ENCODE measurements at regions not wholly inside any gene's neighbourhood (a gene's known extent, or its start where the extent isn't known, plus 50 kb on each side); places are given as distances from the start of the nearest gene placed in this dataset.

DNA sequence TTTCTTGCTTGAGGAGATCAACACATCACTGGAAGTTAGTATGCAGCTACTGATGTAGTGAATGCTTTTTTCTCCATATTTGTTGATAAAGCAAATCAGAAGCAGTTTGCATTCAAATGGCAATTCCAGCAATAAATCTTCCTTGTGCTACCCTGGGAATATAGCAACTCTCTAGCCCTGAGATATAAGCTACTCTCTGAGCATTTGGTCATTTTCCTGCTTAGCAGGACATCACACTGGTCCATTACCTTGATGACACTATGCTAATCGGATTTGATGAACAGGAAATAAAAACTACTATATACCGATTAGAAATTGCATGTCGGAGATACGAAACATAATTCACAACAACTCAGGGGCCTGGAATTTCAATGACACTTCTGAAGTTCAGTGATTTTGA is 152.7 kb downstream of the CBLN2 start:
- H3K4me3 ChIP-seq (replicated peaks; ENCODE audit: low read depth, low read length), result no peak overlapping the region
- no peaks in the 10 kb centered on the region for H3K36me3 ChIP-seq (ENCODE audit: control insufficient read depth, insufficient read depth, low read length)
- no peak for TF ChIP-seq CTCF (IDR thresholded peaks at IDR 0.05; ENCODE audit: insufficient read depth, low read length, poor library complexity, severe bottlenecking)
- no peak for DNase-seq (ENCODE audit: extremely low read depth, insufficient read length)
- H3K27me3 ChIP-seq (replicated peaks; ENCODE audit: control insufficient read depth, insufficient read depth, low read length), result no peaks in the 10 kb centered on the region

GRCh38 chr18:72378016-72378415 is 166.1 kb downstream of the CBLN2 start:
- no peak for TF ChIP-seq CTCF (IDR thresholded peaks at IDR 0.05; ENCODE audit: insufficient read depth, low read length, poor library complexity, severe bottlenecking)
- no peaks in the 10 kb centered on the region for H3K36me3 ChIP-seq (ENCODE audit: control insufficient read depth, insufficient read depth, low read length)
- no peaks in the 10 kb centered on the region for H3K27me3 ChIP-seq (replicated peaks; ENCODE audit: control insufficient read depth, insufficient read depth, low read length)
- no peak for DNase-seq (ENCODE audit: extremely low read depth, insufficient read length)
- H3K4me3 ChIP-seq (replicated peaks; ENCODE audit: low read depth, low read length), result no peak overlapping the region

DNA sequence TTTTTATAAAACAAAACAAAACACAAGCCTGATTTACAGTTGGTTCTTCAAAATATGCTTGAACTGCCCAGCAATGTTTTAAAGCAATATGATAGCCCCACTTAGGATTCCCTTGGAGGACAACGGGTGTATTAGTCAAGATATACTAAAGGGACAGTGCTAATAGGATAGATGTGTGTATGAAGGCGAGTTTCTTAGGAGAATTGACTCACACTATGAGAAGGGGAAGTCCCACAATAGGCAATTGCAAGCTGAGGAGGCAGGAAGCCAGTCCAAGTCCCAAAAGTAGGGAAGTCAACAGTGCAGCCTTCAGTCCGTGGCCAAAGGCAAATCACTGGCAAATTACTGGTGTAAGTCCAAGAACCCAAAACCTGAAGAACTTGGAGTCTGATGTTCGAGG is 167.9 kb downstream of the CBLN2 start:
- Histone ChIP-seq H3K27me3 (replicated peaks; ENCODE audit: control insufficient read depth, insufficient read depth, low read length) (no peaks in the 10 kb centered on the region), H3K36me3 (ENCODE audit: control insufficient read depth, insufficient read depth, low read length) (no peaks in the 10 kb centered on the region), H3K4me3 (replicated peaks; ENCODE audit: low read depth, low read length) (no peak overlapping the region)
- no peak for DNase-seq (ENCODE audit: extremely low read depth, insufficient read length)
- no peak for TF ChIP-seq CTCF (IDR thresholded peaks at IDR 0.05; ENCODE audit: insufficient read depth, low read length, poor library complexity, severe bottlenecking)

GRCh38 chr18:72375618-72376017 is 168.5 kb downstream of the CBLN2 start:
- no peaks in the 10 kb centered on the region for H3K36me3 ChIP-seq (ENCODE audit: control insufficient read depth, insufficient read depth, low read length)
- no peaks in the 10 kb centered on the region for H3K27me3 ChIP-seq (replicated peaks; ENCODE audit: control insufficient read depth, insufficient read depth, low read length)
- H3K4me3 ChIP-seq (replicated peaks; ENCODE audit: low read depth, low read length), result no peak overlapping the region
- DNase-seq (ENCODE audit: extremely low read depth, insufficient read length), result no peak
- no peak for TF ChIP-seq CTCF (IDR thresholded peaks at IDR 0.05; ENCODE audit: insufficient read depth, low read length, poor library complexity, severe bottlenecking)

GRCh38 chr18:72372076-72372475 is 172.1 kb downstream of the CBLN2 start:
- Histone ChIP-seq H3K27me3 (replicated peaks; ENCODE audit: control insufficient read depth, insufficient read depth, low read length) (no peaks in the 10 kb centered on the region), H3K36me3 (ENCODE audit: control insufficient read depth, insufficient read depth, low read length) (no peaks in the 10 kb centered on the region), H3K4me3 (replicated peaks; ENCODE audit: low read depth, low read length) (no peak overlapping the region)
- no peak for DNase-seq (ENCODE audit: extremely low read depth, insufficient read length)
- TF ChIP-seq CTCF (IDR thresholded peaks at IDR 0.05; ENCODE audit: insufficient read depth, low read length, poor library complexity, severe bottlenecking), result no peak

DNA sequence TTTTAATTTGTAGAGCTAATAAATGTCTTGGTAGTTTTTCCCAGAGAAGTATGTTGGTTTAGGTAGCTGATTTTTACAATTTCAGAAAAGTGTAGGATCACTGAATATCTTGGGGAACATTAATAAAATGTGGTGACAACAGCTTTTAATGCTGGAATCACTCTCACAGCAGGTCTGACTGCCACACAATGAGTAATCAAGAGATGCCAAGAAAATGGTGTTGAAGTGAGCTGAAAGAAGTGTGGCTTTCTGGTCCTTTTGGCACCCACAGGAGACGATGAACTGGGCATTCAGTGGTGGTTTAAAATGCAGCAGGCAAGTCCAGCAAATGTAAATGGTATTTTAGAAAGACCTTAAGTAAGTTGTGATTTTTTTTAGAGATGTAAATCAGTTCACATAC is 175.8 kb downstream of the CBLN2 start:
- Histone ChIP-seq H3K36me3 (ENCODE audit: control insufficient read depth, insufficient read depth, low read length) (no peaks in the 10 kb centered on the region), H3K27me3 (replicated peaks; ENCODE audit: control insufficient read depth, insufficient read depth, low read length) (no peaks in the 10 kb centered on the region), H3K4me3 (replicated peaks; ENCODE audit: low read depth, low read length) (no peak overlapping the region)
- no peak for DNase-seq (ENCODE audit: extremely low read depth, insufficient read length)
- TF ChIP-seq CTCF (IDR thresholded peaks at IDR 0.05; ENCODE audit: insufficient read depth, low read length, poor library complexity, severe bottlenecking), result no peak
